Lung microvascular endothelial cell (primary cell): ENCODE measurements at regions not wholly inside any gene's neighbourhood (a gene's known extent, or its start where the extent isn't known, plus 50 kb on each side); places are given as distances from the start of the nearest gene placed in this dataset.
"Not testable (repeated sequence)": the region's sequence is repeated elsewhere in the genome, so short reads cannot be mapped to it uniquely, and the experiment has no call there.

Source experiments
- DNase-seq, 2 donors: peaks; one replicate each; pipeline versions ENCODE4 v3.0.0 to v3.0.0-alpha.2; 2010; ENCODE audit warnings: low read depth in 2 of 2

GRCh38 chr9:93879662-93880407 lies 75.3 kb downstream of the BARX1 start:
- DNase-seq: not testable (repeated sequence)

GRCh38 chr9:93875330-93875729 lies 79.8 kb downstream of the BARX1 start:
- no peak for DNase-seq

- no peak for DNase-seq
Observed at GRCh38 chr9:93874242-93874641, 80.9 kb downstream of the BARX1 start.

GRCh38 chr9:93871286-93871685 lies 83.9 kb downstream of the BARX1 start:
- no peak for DNase-seq

GRCh38 chr9:93869863-93870262 lies 85.3 kb downstream of the BARX1 start:
- DNase-seq: no peak

- DNase-seq: no peak
Observed at GRCh38 chr9:93869088-93869487, 86.1 kb downstream of the BARX1 start.

- no peak for DNase-seq
Observed at GRCh38 chr9:93865716-93866115, 89.4 kb downstream of the BARX1 start.

- no peak for DNase-seq
Observed at GRCh38 chr9:93865245-93865644, 89.9 kb downstream of the BARX1 start.

- DNase-seq: no peak
Observed at GRCh38 chr9:93864840-93865239, 90.3 kb downstream of the BARX1 start.

GRCh38 chr9:93864032-93864431 lies 91.1 kb downstream of the BARX1 start:
- DNase-seq: no peak

- DNase-seq: no peak
Observed at GRCh38 chr9:93862877-93863545, 92.1 kb downstream of the BARX1 start.

GRCh38 chr9:93861736-93862358 lies 93.3 kb downstream of the BARX1 start:
- no peak for DNase-seq

GRCh38 chr9:93860694-93861658 lies 94.2 kb downstream of the BARX1 start:
- DNase-seq: no peak

GRCh38 chr9:93859431-93860215 lies 95.5 kb downstream of the BARX1 start:
- no peak for DNase-seq

- no peak for DNase-seq
Observed at GRCh38 chr9:93857528-93857927, 97.6 kb downstream of the BARX1 start.

- DNase-seq: no peak
Observed at GRCh38 chr9:93852728-93853127, 102.4 kb downstream of the BARX1 start.

- DNase-seq: no peak
Observed at GRCh38 chr9:93846349-93846748, 108.8 kb downstream of the BARX1 start.

GRCh38 chr9:93843396-93843795 lies 111.8 kb downstream of the BARX1 start:
- no peak for DNase-seq

GRCh38 chr9:93830606-93831005 lies 124.5 kb downstream of the BARX1 start:
- DNase-seq: no peak

GRCh38 chr9:93830012-93830596 lies 125.1 kb downstream of the BARX1 start:
- DNase-seq: no peak
